PC-3 (cell line): ENCODE measurements at regions not wholly inside any gene's neighbourhood (a gene's known extent, or its start where the extent isn't known, plus 50 kb on each side); places are given as distances from the start of the nearest gene placed in this dataset.
A peak's percentile ranks its signal among the peaks of the same experiment; 100 is the strongest.
"Not testable (repeated sequence)": the region's sequence is repeated elsewhere in the genome, so short reads cannot be mapped to it uniquely, and the experiment has no call there.

Source experiments
- ATAC-seq: fragments of 200-7000 bp; cut with Tn5 transposase; 2 replicates; pipeline ENCODE4 v1.9.1; 2020; ENCODE audit warnings: mild to moderate bottlenecking, moderate library complexity
- BruUV-seq: library from RNA; stranded (reverse); fragments of 400-500 nt; replicated peaks from 2 replicates; lab custom pipeline; 2021; lab: Mats Ljungman, UMichigan
- CTCF ChIA-PET: fragments of 300-600 bp; sonication (Branson Sonifier 250); formaldehyde crosslinking; loops from one replicate; lab custom pipeline; 2022; ENCODE audit warnings: antibody characterized with exemption; lab: Charles Lee
- POLR2A ChIA-PET: fragments of 300-600 bp; sonication (Branson Sonifier 250); formaldehyde crosslinking; loops from one replicate; lab custom pipeline; 2022; ENCODE audit warnings: antibody characterized with exemption; ENCODE audit not compliant: unreplicated experiment; lab: Charles Lee
- DNase-seq: peaks from one replicate; pipeline ENCODE4 v3.0.0-alpha.2; 2015
- H2AFZ ChIP-seq: fragments of 300-600 bp; sonication (generic); 2 replicates; pipeline ENCODE4 v1.6.0; 2016; ENCODE audit warnings: antibody characterized with exemption, low read length
- H3F3A ChIP-seq: fragments of 300-600 bp; sonication (generic); one replicate; pipeline ENCODE4 v1.6.0; 2017; ENCODE audit warnings: antibody characterized with exemption, low read length, control low read depth, mild to moderate bottlenecking; ENCODE audit not compliant: unreplicated experiment
- H3K27ac ChIP-seq: fragments of 300-600 bp; sonication (generic); 2 replicates; pipeline ENCODE4 v1.5.1; 2016; ENCODE audit warnings: mild to moderate bottlenecking, low read length
- H3K27me3 ChIP-seq: fragments of 300-600 bp; sonication (generic); 2 replicates; pipeline ENCODE4 v1.6.1; 2016; ENCODE audit warnings: low read length, mixed read lengths
- H3K36me3 ChIP-seq: fragments of 300-600 bp; sonication (generic); 2 replicates; pipeline ENCODE4 v1.6.1; 2016; ENCODE audit warnings: low read depth, mixed run types, low read length, mixed read lengths
- H3K4me1 ChIP-seq: fragments of 300-600 bp; sonication (generic); 2 replicates; pipeline ENCODE4 v1.5.1; 2016; ENCODE audit warnings: low read length; ENCODE audit not compliant: insufficient read depth
- H3K4me2 ChIP-seq: fragments of 300-600 bp; sonication (generic); 2 replicates; pipeline ENCODE4 v1.6.0; 2016; ENCODE audit warnings: low read length
- H3K4me3 ChIP-seq: fragments of 300-600 bp; sonication (generic); 2 replicates; pipeline ENCODE4 v1.5.1; 2016; ENCODE audit warnings: mild to moderate bottlenecking, low read length, mixed read lengths
- H3K79me2 ChIP-seq: fragments of 300-600 bp; sonication (generic); 2 replicates; pipeline ENCODE4 v1.6.1; 2017; ENCODE audit warnings: low read length, mixed read lengths
- H3K9ac ChIP-seq: fragments of 300-600 bp; sonication (generic); 2 replicates; pipeline ENCODE4 v1.6.0; 2016; ENCODE audit warnings: mild to moderate bottlenecking, low read length
- H3K9me2 ChIP-seq: fragments of 300-600 bp; sonication (generic); replicated peaks from 2 replicates; pipeline ENCODE4 v1.6.1; 2016; ENCODE audit warnings: mixed run types, low read length, mixed read lengths
- H3K9me3 ChIP-seq: fragments of 300-600 bp; sonication (generic); 2 replicates; pipeline ENCODE4 v1.6.1; 2016; ENCODE audit warnings: low read length, mixed read lengths
- H4K20me1 ChIP-seq: fragments of 300-600 bp; sonication (generic); 2 replicates; pipeline ENCODE4 v1.6.1; 2016; ENCODE audit warnings: low read length, mixed read lengths
- CTCF ChIP-seq: fragments of 300-600 bp; sonication (generic); conservative IDR thresholded peaks from 2 replicates; pipeline ENCODE4 v1.5.1; 2017; ENCODE audit warnings: antibody characterized with exemption, low read depth, mild to moderate bottlenecking, low read length
- EZH2 ChIP-seq: fragments of 300-600 bp; sonication (generic); IDR thresholded peaks from one replicate; pipeline ENCODE4 v1.6.1; 2017; ENCODE audit warnings: antibody characterized with exemption, mild to moderate bottlenecking, low read length; ENCODE audit not compliant: unreplicated experiment
- EZH2phosphoT487 ChIP-seq: fragments of 300-600 bp; sonication (generic); IDR thresholded peaks from 2 replicates; pipeline ENCODE4 v1.6.1; 2018; ENCODE audit warnings: mild to moderate bottlenecking, antibody characterized with exemption, low read length, borderline replicate concordance
- intact Hi-C: fragments of 100-400 bp; cut with micrococcal nuclease; formaldehyde crosslinking; loops from 2 replicates; pipeline ENCODE4 v1.9.0; 2023

DNA sequence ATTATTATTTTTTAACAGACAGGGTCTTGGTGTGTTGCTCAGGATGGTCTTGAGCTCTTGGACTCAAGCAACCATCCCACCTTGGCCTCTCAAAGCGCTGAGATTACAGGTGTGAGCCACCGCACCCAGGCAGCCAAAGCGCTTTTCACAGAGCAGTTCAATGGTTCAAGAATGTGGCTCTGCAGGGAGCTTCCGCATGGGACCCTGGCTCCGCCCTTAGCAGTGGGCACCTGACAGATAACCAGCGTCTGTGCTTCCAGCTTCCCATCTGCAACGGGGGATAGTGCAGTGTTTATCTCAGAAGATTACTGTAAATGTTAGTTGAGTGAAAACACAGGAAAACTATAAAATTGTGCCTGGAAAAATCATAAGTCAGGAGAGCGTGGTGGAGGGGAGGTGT lies 99.4 kb downstream of the KCNJ12 start:
- ChIA-PET POLR2A (no interaction called here), CTCF (no interaction called here)
- no peaks in the 10 kb centered on the region for H3F3A ChIP-seq
- peaks cover 97% of the 10 kb centered on the region for H3K27me3 ChIP-seq
- intact Hi-C loops = no loop called here
- no peak for DNase-seq
- H3K36me3 ChIP-seq = no peaks in the 10 kb centered on the region
- ATAC-seq = no peak
- no peak overlapping the region for H3K4me3 ChIP-seq
- H3K9ac ChIP-seq = no peak overlapping the region
- no peak for TF ChIP-seq EZH2
- TF ChIP-seq EZH2phosphoT487 = no peak
- TF ChIP-seq CTCF = no peak
- no peaks in the 10 kb centered on the region for H3K9me2 ChIP-seq
- no TSS peak for BruUV-seq
- no peak overlapping the region for H3K4me2 ChIP-seq
- no peaks in the 10 kb centered on the region for H4K20me1 ChIP-seq
- no peaks in the 10 kb centered on the region for H3K9me3 ChIP-seq
- H3K27ac ChIP-seq = no peak overlapping the region
- no peaks in the 10 kb centered on the region for H3K79me2 ChIP-seq
- H3K4me1 ChIP-seq = no peaks in the 10 kb centered on the region
- H2AFZ ChIP-seq = no peak overlapping the region

GRCh38 chr17:21476867-21477266 lies 100.7 kb downstream of the KCNJ12 start:
- POLR2A ChIA-PET = no interaction called here
- Histone ChIP-seq H3K9ac (no peak overlapping the region), H3K27ac (no peak overlapping the region), H3K4me3 (no peak overlapping the region), H3F3A (no peaks in the 10 kb centered on the region), H3K9me2 (no peaks in the 10 kb centered on the region), H3K36me3 (no peaks in the 10 kb centered on the region), H3K9me3 (no peaks in the 10 kb centered on the region), H3K79me2 (no peaks in the 10 kb centered on the region), H4K20me1 (no peaks in the 10 kb centered on the region), H3K4me1 (no peaks in the 10 kb centered on the region), H3K4me2 (no peak overlapping the region), H3K27me3 (peaks cover 95% of the 10 kb centered on the region), H2AFZ (no peak overlapping the region)
- no peak for DNase-seq
- intact Hi-C loops = no loop called here
- TF ChIP-seq CTCF = no peak
- TF ChIP-seq EZH2phosphoT487 = 0 out of 2 replicates have a peak, but pooled peaks have one; percentile 15
- BruUV-seq = no TSS peak
- no peak for ATAC-seq
- CTCF ChIA-PET = no interaction called here

DNA sequence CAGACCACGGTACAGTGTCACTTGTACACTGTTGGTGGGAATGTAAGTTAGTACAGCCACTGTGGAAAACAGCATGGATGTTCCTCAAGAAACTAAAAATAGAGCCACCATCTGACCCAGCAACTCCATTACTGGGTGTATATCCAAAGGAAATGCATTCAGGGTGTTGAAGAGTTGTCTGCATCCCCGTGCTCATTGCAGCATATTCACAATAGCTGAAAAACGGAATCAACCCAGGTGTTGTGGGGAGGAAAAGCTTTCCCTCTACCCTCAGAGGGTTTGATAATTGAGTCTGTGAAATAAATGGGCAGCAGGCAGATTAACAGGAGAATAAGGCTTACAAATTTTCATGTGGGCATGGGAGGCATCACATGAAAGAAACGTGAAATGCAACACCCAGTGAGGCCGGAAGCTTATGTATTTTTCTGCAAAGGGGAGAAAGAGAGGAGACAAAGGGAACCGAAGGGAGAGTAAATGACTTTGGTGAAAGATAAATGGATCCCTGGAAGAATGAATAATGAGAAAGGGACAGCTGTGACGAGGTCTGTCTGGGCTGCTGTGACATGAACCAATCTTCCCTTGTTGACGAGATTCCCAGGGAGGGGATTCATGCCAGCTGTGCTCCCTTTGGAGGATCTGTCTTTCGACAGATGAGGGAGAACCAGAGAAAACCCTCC lies 106.2 kb downstream of the KCNJ12 start:
- H3K9ac ChIP-seq = no peak overlapping the region
- ATAC-seq (no peak), DNase-seq (no peak)
- H3K4me1 ChIP-seq = no peaks in the 10 kb centered on the region
- H3K36me3 ChIP-seq = no peaks in the 10 kb centered on the region
- H3K4me3 ChIP-seq = no peak overlapping the region
- H3K4me2 ChIP-seq = no peak overlapping the region
- H4K20me1 ChIP-seq = no peaks in the 10 kb centered on the region
- intact Hi-C loops = no loop called here
- H3K79me2 ChIP-seq = no peaks in the 10 kb centered on the region
- no peak overlapping the region for H3K27ac ChIP-seq
- H3K9me2 ChIP-seq = no peaks in the 10 kb centered on the region
- H3F3A ChIP-seq = no peaks in the 10 kb centered on the region
- no peaks in the 10 kb centered on the region for H3K9me3 ChIP-seq
- BruUV-seq = no TSS peak
- H2AFZ ChIP-seq = no peak overlapping the region
- ChIA-PET CTCF (no interaction called here), POLR2A (no interaction called here)
- TF ChIP-seq CTCF = no peak
- peaks cover 87% of the 10 kb centered on the region for H3K27me3 ChIP-seq

DNA sequence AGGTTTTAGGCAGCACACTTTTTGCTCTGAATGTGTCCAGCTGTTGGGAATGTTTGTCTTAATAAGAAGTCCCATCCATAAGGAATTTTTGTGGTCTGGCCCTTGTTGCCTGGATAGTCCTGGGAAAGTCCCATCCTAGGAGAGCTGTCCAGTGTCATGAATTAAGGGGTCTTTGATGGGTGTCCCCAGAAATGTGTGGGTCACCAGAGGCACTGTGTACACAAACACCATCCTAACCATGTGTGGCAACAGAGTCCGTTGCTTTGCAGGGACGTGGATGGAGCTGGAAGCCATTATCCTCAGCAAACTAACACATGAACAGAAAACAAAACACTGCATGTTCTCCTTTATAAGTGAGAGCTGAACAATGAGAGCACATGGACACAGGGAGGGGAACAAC lies 111.9 kb downstream of the KCNJ12 start:
- H3K36me3 ChIP-seq, H3K4me2 ChIP-seq, H3K4me1 ChIP-seq, DNase-seq, H3K79me2 ChIP-seq, H4K20me1 ChIP-seq, H3K9me3 ChIP-seq, H2AFZ ChIP-seq, H3K4me3 ChIP-seq, intact Hi-C loops, H3F3A ChIP-seq, POLR2A ChIA-PET, H3K27ac ChIP-seq, BruUV-seq, H3K9ac ChIP-seq, H3K9me2 ChIP-seq, ATAC-seq, CTCF ChIA-PET: not testable (repeated sequence)
- peaks cover 62% of the 10 kb centered on the region for H3K27me3 ChIP-seq
